HFFc6 (cell line): ENCODE measurements at regions not wholly inside any gene's neighbourhood (a gene's known extent, or its start where the extent isn't known, plus 50 kb on each side); places are given as distances from the start of the nearest gene placed in this dataset.

Experiments used
- DNase-seq: peaks from one replicate; pipeline ENCODE4 v3.0.0-alpha.2; 2018
- H3K27ac Mint-ChIP-seq: 2 replicates; pipeline ENCODE4 v1.8.0; 2020; ENCODE audit warnings: mild to moderate bottlenecking, mixed read lengths
- H3K27me3 Mint-ChIP-seq: 2 replicates; pipeline ENCODE4 v1.8.0; 2021; ENCODE audit warnings: mild to moderate bottlenecking, moderate library complexity, mixed read lengths; ENCODE audit not compliant: insufficient read depth
- H3K36me3 Mint-ChIP-seq: 2 replicates; pipeline ENCODE4 v1.8.0; 2021; ENCODE audit warnings: low read depth, mixed read lengths
- H3K4me1 Mint-ChIP-seq: 2 replicates; pipeline ENCODE4 v1.8.0; 2020; ENCODE audit warnings: low read depth, mixed read lengths
- H3K4me3 Mint-ChIP-seq: 2 replicates; pipeline ENCODE4 v1.8.0; 2020; ENCODE audit warnings: mild to moderate bottlenecking, moderate library complexity, mixed read lengths
- H3K9me3 Mint-ChIP-seq: 2 replicates; pipeline ENCODE4 v1.8.0; 2020; ENCODE audit warnings: mild to moderate bottlenecking, mixed read lengths
- CTCF ChIP-seq: fragments of 200-600 bp; sonication (generic); IDR thresholded peaks from 2 replicates; pipeline ENCODE4 v1.5.0; 2021; ENCODE audit warnings: antibody characterized with exemption, mild to moderate bottlenecking

GRCh38 chr19:20325151-20325550, 158.1 kb downstream of the ZNF486 start:
- H3K27ac Mint-ChIP-seq, result no peak overlapping the region
- no peak overlapping the region for H3K4me3 Mint-ChIP-seq
- H3K9me3 Mint-ChIP-seq, result peaks cover 48% of the 10 kb centered on the region
- TF ChIP-seq CTCF, result no peak
- H3K36me3 Mint-ChIP-seq, result no peaks in the 10 kb centered on the region
- no peaks in the 10 kb centered on the region for H3K27me3 Mint-ChIP-seq
- no peak for DNase-seq
- H3K4me1 Mint-ChIP-seq, result no peaks in the 10 kb centered on the region

- no peak for TF ChIP-seq CTCF
- no peaks in the 10 kb centered on the region for H3K36me3 Mint-ChIP-seq
- DNase-seq, result no peak
- no peaks in the 10 kb centered on the region for H3K27me3 Mint-ChIP-seq
- peaks cover 34% of the 10 kb centered on the region for H3K9me3 Mint-ChIP-seq
- no peaks in the 10 kb centered on the region for H3K4me1 Mint-ChIP-seq
- H3K4me3 Mint-ChIP-seq, result no peak overlapping the region
- no peak overlapping the region for H3K27ac Mint-ChIP-seq
These were observed 154.2 kb downstream of the ZNF486 start for GRCh38 chr19:20321139-20321763.

DNA sequence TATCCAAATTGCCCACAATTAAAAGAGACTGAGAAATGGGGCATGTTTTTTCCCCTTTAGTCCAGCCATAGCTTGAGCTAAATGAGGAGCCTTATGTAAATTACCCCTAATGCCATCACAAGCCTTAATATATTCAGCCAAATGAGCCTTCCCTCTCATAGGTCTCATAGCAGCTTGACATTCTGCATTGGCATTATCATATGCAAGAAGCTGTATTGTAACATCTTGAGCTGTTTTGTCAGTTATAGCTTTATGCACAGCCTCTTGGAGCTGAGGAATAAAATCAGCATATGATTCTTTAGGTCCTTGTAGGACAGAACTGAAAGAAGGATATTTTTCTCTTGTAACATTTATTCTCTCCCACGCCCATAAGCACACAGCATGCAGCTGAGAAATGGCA, 153.2 kb downstream of the ZNF486 start:
- Mint-ChIP-seq H3K4me1 (no peaks in the 10 kb centered on the region), H3K36me3 (no peaks in the 10 kb centered on the region), H3K9me3 (peaks cover 30% of the 10 kb centered on the region), H3K4me3 (no peak overlapping the region), H3K27ac (no peak overlapping the region), H3K27me3 (no peaks in the 10 kb centered on the region)
- no peak for TF ChIP-seq CTCF
- DNase-seq, result no peak

DNA sequence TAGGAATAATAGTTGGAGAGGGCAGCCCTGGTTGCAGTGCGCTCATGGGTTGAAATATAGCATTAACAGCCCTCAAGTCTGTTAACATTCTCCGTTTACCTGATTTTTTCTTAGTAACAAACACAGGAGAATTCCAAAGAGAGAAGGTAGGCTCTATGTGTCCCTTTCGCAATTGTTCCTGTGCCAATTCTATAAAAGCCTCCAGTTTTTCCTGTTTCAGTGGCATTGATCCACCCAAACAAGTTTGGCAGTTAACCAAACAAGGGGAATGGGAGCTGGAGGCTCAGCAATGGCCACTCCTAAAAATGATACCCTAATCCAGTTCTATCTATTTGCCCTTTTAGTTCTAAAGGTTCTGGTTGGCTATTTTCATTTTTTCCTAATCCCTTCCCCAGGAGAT, 151.6 kb downstream of the ZNF486 start:
- DNase-seq, result no peak
- no peaks in the 10 kb centered on the region for H3K27me3 Mint-ChIP-seq
- no peak overlapping the region for H3K4me3 Mint-ChIP-seq
- no peaks in the 10 kb centered on the region for H3K36me3 Mint-ChIP-seq
- no peak overlapping the region for H3K27ac Mint-ChIP-seq
- no peaks in the 10 kb centered on the region for H3K4me1 Mint-ChIP-seq
- TF ChIP-seq CTCF, result no peak
- H3K9me3 Mint-ChIP-seq, result peaks cover 25% of the 10 kb centered on the region

- Mint-ChIP-seq H3K4me1 (no peaks in the 10 kb centered on the region), H3K4me3 (no peak overlapping the region), H3K36me3 (no peaks in the 10 kb centered on the region), H3K9me3 (peaks cover 25% of the 10 kb centered on the region), H3K27me3 (no peaks in the 10 kb centered on the region), H3K27ac (no peak overlapping the region)
- no peak for DNase-seq
- no peak for TF ChIP-seq CTCF
These were observed 148.5 kb downstream of the ZNF486 start for GRCh38 chr19:20315543-20315942.

- TF ChIP-seq CTCF, result no peak
- Mint-ChIP-seq H3K4me1 (no peaks in the 10 kb centered on the region), H3K4me3 (no peak overlapping the region), H3K27me3 (no peaks in the 10 kb centered on the region), H3K36me3 (no peaks in the 10 kb centered on the region), H3K9me3 (peaks cover 21% of the 10 kb centered on the region), H3K27ac (no peak overlapping the region)
- DNase-seq, result no peak
These were observed 146.9 kb downstream of the ZNF486 start for GRCh38 chr19:20313894-20314293.
